ENCODE measurements at regions not wholly inside any gene's neighbourhood (a gene's known extent, or its start where the extent isn't known, plus 50 kb on each side); places are given as distances from the start of the nearest gene placed in this dataset.

- 66 to 78% (median 73%) methylated on average over 3 of the region's 3 CpGs for whole genome bisulfite sequencing, 5 donors
- intact Hi-C loops (cut with DNase I; ENCODE audit: low total_unique reads) = no loop called here
- TF ChIP-seq EP300 (IDR thresholded peaks at IDR 0.05) (no peak), POLR2AphosphoS5 (IDR thresholded peaks at IDR 0.05) (no peak), POLR2A (IDR thresholded peaks at IDR 0.05) (no peak)
- TF ChIP-seq, protein P1, sequence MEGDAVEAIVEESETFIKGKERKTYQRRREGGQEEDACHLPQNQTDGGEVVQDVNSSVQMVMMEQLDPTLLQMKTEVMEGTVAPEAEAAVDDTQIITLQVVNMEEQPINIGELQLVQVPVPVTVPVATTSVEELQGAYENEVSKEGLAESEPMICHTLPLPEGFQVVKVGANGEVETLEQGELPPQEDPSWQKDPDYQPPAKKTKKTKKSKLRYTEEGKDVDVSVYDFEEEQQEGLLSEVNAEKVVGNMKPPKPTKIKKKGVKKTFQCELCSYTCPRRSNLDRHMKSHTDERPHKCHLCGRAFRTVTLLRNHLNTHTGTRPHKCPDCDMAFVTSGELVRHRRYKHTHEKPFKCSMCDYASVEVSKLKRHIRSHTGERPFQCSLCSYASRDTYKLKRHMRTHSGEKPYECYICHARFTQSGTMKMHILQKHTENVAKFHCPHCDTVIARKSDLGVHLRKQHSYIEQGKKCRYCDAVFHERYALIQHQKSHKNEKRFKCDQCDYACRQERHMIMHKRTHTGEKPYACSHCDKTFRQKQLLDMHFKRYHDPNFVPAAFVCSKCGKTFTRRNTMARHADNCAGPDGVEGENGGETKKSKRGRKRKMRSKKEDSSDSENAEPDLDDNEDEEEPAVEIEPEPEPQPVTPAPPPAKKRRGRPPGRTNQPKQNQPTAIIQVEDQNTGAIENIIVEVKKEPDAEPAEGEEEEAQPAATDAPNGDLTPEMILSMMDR (IDR thresholded peaks at IDR 0.05) = no peak
Observed at GRCh38 chr3:22759636-22760310, 443.4 kb upstream of the UBE2E2 start.

DNA sequence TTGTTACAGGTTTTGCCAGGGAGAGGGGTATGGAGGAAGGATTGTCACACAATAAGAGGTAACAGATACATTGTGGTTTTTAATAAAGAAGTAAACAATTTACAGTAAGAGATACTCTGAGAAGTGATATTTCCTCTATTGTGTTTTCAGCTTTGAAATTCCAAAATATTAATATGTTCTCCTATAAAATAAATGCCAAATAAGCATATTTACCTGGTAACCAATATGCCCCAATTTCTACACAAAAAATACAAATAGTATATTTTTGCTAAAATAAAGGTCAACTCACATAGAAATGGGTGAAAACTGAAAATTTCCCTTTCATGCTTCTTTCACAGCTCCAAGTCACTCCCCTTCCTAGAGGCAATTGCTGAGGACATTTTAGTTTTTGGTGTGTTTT lies 437.4 kb upstream of the UBE2E2 start:
- Histone ChIP-seq H3K4me3 (no peak overlapping the region), H3K36me3 (no peaks in the 10 kb centered on the region), H3K9me3 (peaks cover 0 to 12% (median 6%) of the 10 kb centered on the region in 4 donors), H3K4me1 (no peaks in the 10 kb centered on the region), H3K27ac (no peak overlapping the region), H3K27me3 (no peaks in the 10 kb centered on the region)
- intact Hi-C loops (cut with DNase I; ENCODE audit: low total_unique reads) = no loop called here
- no peak for TF ChIP-seq POLR2A (IDR thresholded peaks at IDR 0.05)
- no peak for DNase-seq

More at GRCh38 chr3:22759636-22760310, 443.4 kb upstream of the UBE2E2 start:
- Histone ChIP-seq H3K4me1 (no peaks in the 10 kb centered on the region), H3K36me3 (no peaks in the 10 kb centered on the region), H3K27ac (no peak overlapping the region), H3K9me3 (peaks cover 0 to 11% (median 6%) of the 10 kb centered on the region in 4 donors), H3K27me3 (no peaks in the 10 kb centered on the region), H3K4me3 (no peak overlapping the region)
- DNase-seq = no peak

DNA sequence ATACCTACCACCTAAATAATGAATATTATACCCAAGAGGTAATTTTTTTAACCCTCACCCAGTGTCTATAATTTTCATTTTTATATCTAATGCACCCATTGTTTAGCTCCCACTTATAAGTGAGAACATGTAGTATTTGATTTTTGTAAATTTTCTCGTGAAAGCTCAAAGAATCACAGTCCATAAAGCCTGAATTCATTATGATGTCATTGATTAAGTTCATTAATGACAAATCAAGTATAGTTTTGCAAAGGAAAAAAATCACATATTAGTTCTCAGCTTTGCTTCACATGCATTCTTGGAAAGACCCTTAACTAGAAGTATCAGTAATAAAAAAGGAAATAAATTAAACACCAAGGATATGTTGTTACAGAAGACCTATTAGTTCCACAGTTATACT lies 425.3 kb upstream of the UBE2E2 start:
- intact Hi-C loops (cut with DNase I; ENCODE audit: low total_unique reads) = no loop called here
- WGBS, 5 donors = 50 to 73% (median 70%) methylated on average over 1 of the region's 1 CpG

GRCh38 chr3:22779737-22780136 lies 423.4 kb upstream of the UBE2E2 start:
- no peak overlapping the region for H3K27ac ChIP-seq
- no peak for DNase-seq
- no peak overlapping the region for H3K4me3 ChIP-seq
- H3K36me3 ChIP-seq = no peaks in the 10 kb centered on the region
- 44 to 69% (median 57%) methylated on average over 2 of the region's 2 CpGs for WGBS, 5 donors
- H3K4me1 ChIP-seq = no peaks in the 10 kb centered on the region
- peaks cover 0 to 28% (median 18%) of the 10 kb centered on the region in 4 donors for H3K9me3 ChIP-seq
- intact Hi-C loops (cut with DNase I; ENCODE audit: low total_unique reads) = no loop called here
- TF ChIP-seq POLR2A (IDR thresholded peaks at IDR 0.05) = no peak
- H3K27me3 ChIP-seq = no peaks in the 10 kb centered on the region

More for the DNA sequence above, 425.3 kb upstream of the UBE2E2 start:
- Histone ChIP-seq H3K9me3 (peaks cover 0 to 13% (median 7%) of the 10 kb centered on the region in 4 donors), H3K4me3 (no peak overlapping the region), H3K27ac (no peak overlapping the region), H3K27me3 (no peaks in the 10 kb centered on the region), H3K4me1 (no peaks in the 10 kb centered on the region), H3K36me3 (no peaks in the 10 kb centered on the region)
- TF ChIP-seq POLR2A (IDR thresholded peaks at IDR 0.05) = no peak
- no peak for DNase-seq

GRCh38 chr3:22792533-22792932 lies 410.6 kb upstream of the UBE2E2 start:
- 54 to 68% (median 61%) methylated on average over 5 of the region's 5 CpGs for WGBS, 5 donors
- no peaks in the 10 kb centered on the region for H3K36me3 ChIP-seq
- DNase-seq = no peak
- H3K9me3 ChIP-seq = peaks cover 0 to 8% (median 3%) of the 10 kb centered on the region in 4 donors
- H3K27ac ChIP-seq = no peak overlapping the region
- H3K27me3 ChIP-seq = no peaks in the 10 kb centered on the region
- TF ChIP-seq EP300 (IDR thresholded peaks at IDR 0.05) (no peak), POLR2AphosphoS5 (IDR thresholded peaks at IDR 0.05) (no peak), POLR2A (IDR thresholded peaks at IDR 0.05) (no peak)
- TF ChIP-seq, protein P1 (IDR thresholded peaks at IDR 0.05) = no peak
- H3K4me1 ChIP-seq = no peaks in the 10 kb centered on the region
- H3K4me3 ChIP-seq = no peak overlapping the region
- intact Hi-C loops (cut with DNase I; ENCODE audit: low total_unique reads) = no loop called here

DNA sequence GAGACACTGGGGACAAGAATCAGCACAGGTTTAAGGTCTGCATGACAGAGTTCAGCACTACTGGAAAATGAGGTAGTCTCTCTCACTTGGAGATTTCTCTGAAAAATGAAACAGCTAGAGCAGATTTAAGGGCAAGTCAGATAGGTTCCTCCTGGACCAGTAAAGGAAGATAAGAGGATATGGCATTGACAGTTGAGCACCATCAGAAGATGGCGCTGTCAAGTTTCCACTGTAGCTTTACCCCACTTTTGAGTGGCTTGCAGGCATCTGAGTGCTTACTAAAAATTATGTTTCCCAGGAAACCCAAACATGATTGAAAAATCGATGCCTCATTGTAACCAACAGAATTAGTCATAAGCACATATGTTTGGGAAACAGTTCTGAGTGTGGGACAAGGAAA lies 407.2 kb upstream of the UBE2E2 start:
- intact Hi-C loops (cut with DNase I; ENCODE audit: low total_unique reads) = no loop called here
- 69 to 80% (median 74%) methylated on average over 2 of the region's 2 CpGs for WGBS, 5 donors
- H3K9me3 ChIP-seq = no peaks in the 10 kb centered on the region

More for the DNA sequence above, 407.2 kb upstream of the UBE2E2 start:
- H3K27ac ChIP-seq = no peak overlapping the region
- H3K27me3 ChIP-seq = no peaks in the 10 kb centered on the region
- no peak overlapping the region for H3K4me3 ChIP-seq
- no peaks in the 10 kb centered on the region for H3K4me1 ChIP-seq
- no peaks in the 10 kb centered on the region for H3K36me3 ChIP-seq
- TF ChIP-seq POLR2AphosphoS5 (IDR thresholded peaks at IDR 0.05) = no peak
- no peak for TF ChIP-seq POLR2A (IDR thresholded peaks at IDR 0.05)
- no peak for TF ChIP-seq EP300 (IDR thresholded peaks at IDR 0.05)
- TF ChIP-seq, protein P1 (IDR thresholded peaks at IDR 0.05) = no peak
- no peak for DNase-seq

All from stomach (tissue), 8 donors.